ENCODE measurements at regions not wholly inside any gene's neighbourhood (a gene's known extent, or its start where the extent isn't known, plus 50 kb on each side); places are given as distances from the start of the nearest gene placed in this dataset.

GRCh38 chr19:28605501-28606268, 607.3 kb downstream of the UQCRFS1 start:
- H2AFZ ChIP-seq (ENCODE audit: low read length): no peak overlapping the region
- no peaks in the 10 kb centered on the region for H3K9me2 ChIP-seq (replicated peaks; ENCODE audit: low read depth, low read length)
- H3K36me3 ChIP-seq (ENCODE audit: insufficient read depth, low read length): no peaks in the 10 kb centered on the region
- H3K4me2 ChIP-seq (ENCODE audit: low read depth, low read length, poor library complexity, severe bottlenecking): no peak overlapping the region
- no peaks in the 10 kb centered on the region for H3K79me2 ChIP-seq (ENCODE audit: insufficient read depth, low read length)
- TF ChIP-seq CTCF (conservative IDR thresholded peaks at IDR 0.05; ENCODE audit: low read length): no peak
- TF ChIP-seq EZH2phosphoT487 (IDR thresholded peaks at IDR 0.05; ENCODE audit: borderline replicate concordance): no peak
- H3K9ac ChIP-seq (ENCODE audit: low read depth, low read length, poor library complexity, severe bottlenecking): no peak overlapping the region
- no peaks in the 10 kb centered on the region for H3K4me1 ChIP-seq (ENCODE audit: insufficient read depth, low read length, poor library complexity, severe bottlenecking)
- H3K9me3 ChIP-seq (ENCODE audit: insufficient read depth, low read depth, low read length): peaks cover 4% of the 10 kb centered on the region; the same call in 1 of the 2 replicates
- H4K20me1 ChIP-seq (ENCODE audit: insufficient read depth, low read length, poor library complexity, severe bottlenecking): no peaks in the 10 kb centered on the region
- no peaks in the 10 kb centered on the region for H3F3A ChIP-seq (ENCODE audit: low read depth)
- H3K27me3 ChIP-seq (ENCODE audit: insufficient read depth, low read length, poor library complexity, severe bottlenecking): no peaks in the 10 kb centered on the region
- no peak overlapping the region for H3K4me3 ChIP-seq (ENCODE audit: low read length, poor library complexity, severe bottlenecking)

GRCh38 chr19:28603453-28603852, 609.5 kb downstream of the UQCRFS1 start:
- H4K20me1 ChIP-seq (ENCODE audit: insufficient read depth, low read length, poor library complexity, severe bottlenecking): no peaks in the 10 kb centered on the region
- H3K4me3 ChIP-seq (ENCODE audit: low read length, poor library complexity, severe bottlenecking): no peak overlapping the region
- H3K4me1 ChIP-seq (ENCODE audit: insufficient read depth, low read length, poor library complexity, severe bottlenecking): no peaks in the 10 kb centered on the region
- no peaks in the 10 kb centered on the region for H3F3A ChIP-seq (ENCODE audit: low read depth)
- no peaks in the 10 kb centered on the region for H3K36me3 ChIP-seq (ENCODE audit: insufficient read depth, low read length)
- no peak for TF ChIP-seq CTCF (conservative IDR thresholded peaks at IDR 0.05; ENCODE audit: low read length)
- TF ChIP-seq EZH2phosphoT487 (IDR thresholded peaks at IDR 0.05; ENCODE audit: borderline replicate concordance): no peak
- H3K79me2 ChIP-seq (ENCODE audit: insufficient read depth, low read length): no peaks in the 10 kb centered on the region
- H3K9ac ChIP-seq (ENCODE audit: low read depth, low read length, poor library complexity, severe bottlenecking): no peak overlapping the region
- H3K27me3 ChIP-seq (ENCODE audit: insufficient read depth, low read length, poor library complexity, severe bottlenecking): no peaks in the 10 kb centered on the region
- H3K9me2 ChIP-seq (replicated peaks; ENCODE audit: low read depth, low read length): no peaks in the 10 kb centered on the region
- peaks cover 4% of the 10 kb centered on the region; the same call in 1 of the 2 replicates for H3K9me3 ChIP-seq (ENCODE audit: insufficient read depth, low read depth, low read length)
- H2AFZ ChIP-seq (ENCODE audit: low read length): no peak overlapping the region
- H3K4me2 ChIP-seq (ENCODE audit: low read depth, low read length, poor library complexity, severe bottlenecking): no peak overlapping the region

- Histone ChIP-seq H3K9me2 (replicated peaks; ENCODE audit: low read depth, low read length) (no peaks in the 10 kb centered on the region), H3K27me3 (ENCODE audit: insufficient read depth, low read length, poor library complexity, severe bottlenecking) (no peaks in the 10 kb centered on the region), H3K36me3 (ENCODE audit: insufficient read depth, low read length) (no peaks in the 10 kb centered on the region), H4K20me1 (ENCODE audit: insufficient read depth, low read length, poor library complexity, severe bottlenecking) (no peaks in the 10 kb centered on the region), H3K4me3 (ENCODE audit: low read length, poor library complexity, severe bottlenecking) (no peak overlapping the region), H3K9me3 (ENCODE audit: insufficient read depth, low read depth, low read length) (peaks cover 4% of the 10 kb centered on the region; the same call in 1 of the 2 replicates), H2AFZ (ENCODE audit: low read length) (no peak overlapping the region), H3K4me1 (ENCODE audit: insufficient read depth, low read length, poor library complexity, severe bottlenecking) (no peaks in the 10 kb centered on the region), H3K9ac (ENCODE audit: low read depth, low read length, poor library complexity, severe bottlenecking) (no peak overlapping the region), H3F3A (ENCODE audit: low read depth) (no peaks in the 10 kb centered on the region), H3K79me2 (ENCODE audit: insufficient read depth, low read length) (no peaks in the 10 kb centered on the region), H3K4me2 (ENCODE audit: low read depth, low read length, poor library complexity, severe bottlenecking) (no peak overlapping the region)
- TF ChIP-seq EZH2phosphoT487 (IDR thresholded peaks at IDR 0.05; ENCODE audit: borderline replicate concordance) (no peak), CTCF (conservative IDR thresholded peaks at IDR 0.05; ENCODE audit: low read length) (no peak)
Measured at GRCh38 chr19:28602675-28603298, 610.2 kb downstream of the UQCRFS1 start.

All from Loucy (cell line).